Activated T-cell treated with anti-CD3 and anti-CD28 coated beads, Interleukin-2, amount 50 U/mL, for 4 hours (primary cell): ENCODE measurements at regions not wholly inside any gene's neighbourhood (a gene's known extent, or its start where the extent isn't known, plus 50 kb on each side); places are given as distances from the start of the nearest gene placed in this dataset.
"Not testable (repeated sequence)": the region's sequence is repeated elsewhere in the genome, so short reads cannot be mapped to it uniquely, and the experiment has no call there.

Experiments used
- ATAC-seq, 2 donors: fragments of 200-7000 bp; cut with Tn5 transposase; one replicate each; pipeline ENCODE4 v1.10.0; 2021
- DNase-seq: peaks from one replicate; pipeline ENCODE4 v3.0.0-alpha.2; 2020
- H3K27me3 Mint-ChIP-seq: one replicate; pipeline ENCODE4 v1.8.0; 2021; ENCODE audit warnings: low read depth, mixed read lengths
- H3K36me3 Mint-ChIP-seq: one replicate; pipeline ENCODE4 v1.8.0; 2022; ENCODE audit warnings: mixed read lengths; ENCODE audit not compliant: insufficient read depth
- H3K4me1 Mint-ChIP-seq: one replicate; pipeline ENCODE4 v1.8.0; 2021; ENCODE audit warnings: low read depth, mixed read lengths
- H3K4me3 Mint-ChIP-seq: one replicate; pipeline ENCODE4 v1.8.0; 2021; ENCODE audit warnings: mild to moderate bottlenecking, moderate library complexity, mixed read lengths
- H3K9me3 Mint-ChIP-seq: one replicate; pipeline ENCODE4 v1.8.0; 2021; ENCODE audit warnings: mixed read lengths

GRCh38 chr2:8328217-8328616 lies 353.6 kb upstream of the ID2 start:
- Mint-ChIP-seq H3K9me3 (no peaks in the 10 kb centered on the region), H3K4me3 (no peak overlapping the region), H3K4me1 (peaks cover 45% of the 10 kb centered on the region), H3K36me3 (no peaks in the 10 kb centered on the region), H3K27me3 (no peaks in the 10 kb centered on the region)
- no peak for DNase-seq
- no peak for ATAC-seq

GRCh38 chr2:8329660-8330622 lies 351.9 kb upstream of the ID2 start:
- Mint-ChIP-seq H3K4me3 (no peak overlapping the region), H3K4me1 (peaks cover 39% of the 10 kb centered on the region), H3K27me3 (no peaks in the 10 kb centered on the region), H3K36me3 (no peaks in the 10 kb centered on the region), H3K9me3 (no peaks in the 10 kb centered on the region)
- DNase-seq (no peak), ATAC-seq (no peak)

DNA sequence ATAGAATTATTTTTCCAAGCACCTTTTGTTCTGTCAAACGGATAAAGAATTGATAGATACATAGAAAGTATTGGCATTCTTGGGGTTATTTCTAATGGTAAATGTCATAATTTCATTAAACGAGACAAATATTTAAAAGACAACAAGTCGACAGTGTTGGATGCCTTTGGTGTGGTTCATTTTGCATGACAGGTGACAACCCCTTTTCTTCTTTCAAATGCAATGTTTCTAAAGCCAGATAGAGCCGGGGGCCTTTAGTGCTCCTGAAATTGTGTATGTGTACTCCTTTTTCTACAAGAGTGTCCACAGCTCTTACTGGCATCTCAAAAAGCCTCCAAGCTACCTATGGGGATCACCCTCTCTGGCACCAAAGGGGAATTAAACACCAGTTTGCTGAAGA lies 350.8 kb upstream of the ID2 start:
- Mint-ChIP-seq H3K36me3 (no peaks in the 10 kb centered on the region), H3K27me3 (no peaks in the 10 kb centered on the region), H3K4me1 (peaks cover 40% of the 10 kb centered on the region), H3K4me3 (no peak overlapping the region), H3K9me3 (no peaks in the 10 kb centered on the region)
- no peak for DNase-seq
- no peak for ATAC-seq

- no peak for ATAC-seq
- no peaks in the 10 kb centered on the region for H3K36me3 Mint-ChIP-seq
- no peak overlapping the region for H3K4me3 Mint-ChIP-seq
- H3K4me1 Mint-ChIP-seq, result peaks cover 43% of the 10 kb centered on the region
- no peak for DNase-seq
- H3K9me3 Mint-ChIP-seq, result no peaks in the 10 kb centered on the region
- H3K27me3 Mint-ChIP-seq, result no peaks in the 10 kb centered on the region
Observed at GRCh38 chr2:8332646-8333045, 349.2 kb upstream of the ID2 start.

DNA sequence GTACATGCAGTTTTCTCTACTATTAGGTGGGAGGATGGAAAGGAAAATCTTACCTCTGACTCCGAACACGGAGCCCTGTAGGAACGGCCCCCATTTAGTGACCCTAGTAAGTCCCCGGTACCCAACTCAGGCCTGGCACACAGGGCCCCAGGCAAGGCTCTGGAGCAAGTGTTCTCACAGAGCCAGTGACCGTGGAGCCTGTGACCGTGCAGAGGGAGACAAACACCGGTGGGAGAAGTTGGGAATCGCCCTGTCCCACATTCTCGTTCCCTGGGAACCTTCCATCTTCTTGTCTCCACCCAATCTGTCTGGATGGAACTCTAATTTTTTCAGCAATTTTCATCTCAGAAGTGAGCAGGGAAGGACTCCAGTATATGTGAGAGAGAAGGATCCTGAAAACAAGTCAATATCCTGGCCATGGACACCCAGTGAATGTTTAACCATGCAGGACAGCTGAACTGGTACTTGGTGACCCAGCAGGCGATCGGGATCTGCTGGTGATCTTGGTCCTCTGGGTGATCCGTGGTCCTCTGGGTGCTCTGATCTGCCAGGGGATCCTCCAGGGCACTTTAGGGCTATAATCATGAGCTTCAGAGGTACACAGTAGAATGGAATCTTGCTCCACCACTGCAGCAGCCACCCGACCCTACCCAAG lies 348.6 kb upstream of the ID2 start:
- Mint-ChIP-seq H3K4me3 (no peak overlapping the region), H3K4me1 (peaks cover 44% of the 10 kb centered on the region), H3K36me3 (no peaks in the 10 kb centered on the region), H3K27me3 (no peaks in the 10 kb centered on the region), H3K9me3 (no peaks in the 10 kb centered on the region)
- DNase-seq, result no peak
- no peak for ATAC-seq

GRCh38 chr2:8333832-8334187 lies 348.0 kb upstream of the ID2 start:
- H3K4me1 Mint-ChIP-seq, result peaks cover 40% of the 10 kb centered on the region
- not testable (repeated sequence) for H3K9me3 Mint-ChIP-seq, ATAC-seq, DNase-seq, H3K4me3 Mint-ChIP-seq, H3K36me3 Mint-ChIP-seq, H3K27me3 Mint-ChIP-seq

GRCh38 chr2:8334866-8335325 lies 347.0 kb upstream of the ID2 start:
- peaks cover 29% of the 10 kb centered on the region for H3K4me1 Mint-ChIP-seq
- DNase-seq (no peak), ATAC-seq (no peak)
- H3K4me3 Mint-ChIP-seq, result no peak overlapping the region
- no peaks in the 10 kb centered on the region for H3K27me3 Mint-ChIP-seq
- H3K9me3 Mint-ChIP-seq, result no peaks in the 10 kb centered on the region
- no peaks in the 10 kb centered on the region for H3K36me3 Mint-ChIP-seq

GRCh38 chr2:8335801-8336200 lies 346.1 kb upstream of the ID2 start:
- H3K9me3 Mint-ChIP-seq, result no peaks in the 10 kb centered on the region
- no peak overlapping the region for H3K4me3 Mint-ChIP-seq
- ATAC-seq (no peak), DNase-seq (no peak)
- H3K4me1 Mint-ChIP-seq, result peaks cover 25% of the 10 kb centered on the region
- H3K36me3 Mint-ChIP-seq, result no peaks in the 10 kb centered on the region
- H3K27me3 Mint-ChIP-seq, result no peaks in the 10 kb centered on the region

DNA sequence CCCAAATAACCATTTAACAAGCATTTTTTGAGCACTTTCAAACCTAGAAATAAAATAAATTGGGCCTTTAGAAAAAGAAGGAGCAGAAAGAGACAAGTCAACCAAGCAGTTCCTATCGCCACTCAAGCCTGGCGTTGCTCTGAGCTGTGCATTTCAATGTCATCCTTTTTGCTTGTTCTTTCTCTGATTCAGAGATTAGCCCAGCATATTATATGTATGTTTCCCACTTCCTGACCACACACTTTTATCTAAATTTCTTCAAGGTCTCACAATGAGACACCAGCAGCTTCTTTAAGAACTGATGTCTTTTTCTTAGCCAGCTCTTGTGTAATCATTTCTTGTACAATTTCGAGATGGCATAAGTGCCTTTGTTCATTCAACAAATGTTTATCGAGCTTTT lies 344.5 kb upstream of the ID2 start:
- no peaks in the 10 kb centered on the region for H3K36me3 Mint-ChIP-seq
- DNase-seq, result no peak
- H3K4me3 Mint-ChIP-seq, result no peak overlapping the region
- ATAC-seq, result peak; percentile 95 to 98
- peaks cover 25% of the 10 kb centered on the region for H3K4me1 Mint-ChIP-seq
- H3K27me3 Mint-ChIP-seq, result no peaks in the 10 kb centered on the region
- no peaks in the 10 kb centered on the region for H3K9me3 Mint-ChIP-seq

DNA sequence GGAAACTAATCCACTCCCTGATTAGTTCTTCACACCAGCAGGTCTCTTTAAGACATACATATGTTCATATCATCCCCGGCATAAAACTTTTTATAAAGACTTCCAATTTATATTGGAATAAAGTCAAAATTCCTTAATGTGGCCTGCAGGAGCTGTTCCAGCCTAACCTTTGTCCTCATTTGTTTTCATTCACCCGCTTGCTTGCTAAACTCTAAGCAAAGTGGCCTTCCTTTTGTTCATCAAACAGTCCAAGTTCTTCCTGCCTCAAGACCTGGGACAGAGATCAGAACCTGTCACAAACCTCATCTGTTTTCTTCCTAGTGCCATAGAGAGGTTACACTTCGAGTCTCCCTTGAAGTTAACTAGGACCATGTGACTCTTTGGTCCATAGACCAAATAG lies 339.4 kb upstream of the ID2 start:
- DNase-seq, result no peak
- no peaks in the 10 kb centered on the region for H3K9me3 Mint-ChIP-seq
- peaks cover 15% of the 10 kb centered on the region for H3K4me1 Mint-ChIP-seq
- no peaks in the 10 kb centered on the region for H3K27me3 Mint-ChIP-seq
- ATAC-seq, result no peak
- no peaks in the 10 kb centered on the region for H3K36me3 Mint-ChIP-seq
- H3K4me3 Mint-ChIP-seq, result no peak overlapping the region

DNA sequence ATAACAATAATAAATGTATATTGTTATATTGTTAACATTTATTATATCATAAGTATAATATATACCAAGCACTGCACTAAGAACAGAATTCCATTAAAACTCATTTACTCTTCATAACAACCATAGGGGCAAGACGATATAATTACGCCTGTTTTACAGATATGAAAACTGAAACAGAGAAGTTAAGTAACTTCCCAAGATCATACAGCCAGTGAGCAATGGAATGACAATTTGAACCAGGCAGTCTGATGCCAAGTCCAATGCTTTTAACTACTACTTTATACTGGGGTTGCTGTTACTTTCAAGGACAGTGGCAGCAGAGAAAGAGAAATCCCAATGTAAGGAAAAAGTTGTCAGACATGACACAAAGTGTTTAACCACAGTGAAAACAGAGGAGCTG lies 338.8 kb upstream of the ID2 start:
- no peaks in the 10 kb centered on the region for H3K36me3 Mint-ChIP-seq
- no peak overlapping the region for H3K4me3 Mint-ChIP-seq
- H3K27me3 Mint-ChIP-seq, result no peaks in the 10 kb centered on the region
- H3K9me3 Mint-ChIP-seq, result no peaks in the 10 kb centered on the region
- ATAC-seq (no peak), DNase-seq (no peak)
- peaks cover 9% of the 10 kb centered on the region for H3K4me1 Mint-ChIP-seq

DNA sequence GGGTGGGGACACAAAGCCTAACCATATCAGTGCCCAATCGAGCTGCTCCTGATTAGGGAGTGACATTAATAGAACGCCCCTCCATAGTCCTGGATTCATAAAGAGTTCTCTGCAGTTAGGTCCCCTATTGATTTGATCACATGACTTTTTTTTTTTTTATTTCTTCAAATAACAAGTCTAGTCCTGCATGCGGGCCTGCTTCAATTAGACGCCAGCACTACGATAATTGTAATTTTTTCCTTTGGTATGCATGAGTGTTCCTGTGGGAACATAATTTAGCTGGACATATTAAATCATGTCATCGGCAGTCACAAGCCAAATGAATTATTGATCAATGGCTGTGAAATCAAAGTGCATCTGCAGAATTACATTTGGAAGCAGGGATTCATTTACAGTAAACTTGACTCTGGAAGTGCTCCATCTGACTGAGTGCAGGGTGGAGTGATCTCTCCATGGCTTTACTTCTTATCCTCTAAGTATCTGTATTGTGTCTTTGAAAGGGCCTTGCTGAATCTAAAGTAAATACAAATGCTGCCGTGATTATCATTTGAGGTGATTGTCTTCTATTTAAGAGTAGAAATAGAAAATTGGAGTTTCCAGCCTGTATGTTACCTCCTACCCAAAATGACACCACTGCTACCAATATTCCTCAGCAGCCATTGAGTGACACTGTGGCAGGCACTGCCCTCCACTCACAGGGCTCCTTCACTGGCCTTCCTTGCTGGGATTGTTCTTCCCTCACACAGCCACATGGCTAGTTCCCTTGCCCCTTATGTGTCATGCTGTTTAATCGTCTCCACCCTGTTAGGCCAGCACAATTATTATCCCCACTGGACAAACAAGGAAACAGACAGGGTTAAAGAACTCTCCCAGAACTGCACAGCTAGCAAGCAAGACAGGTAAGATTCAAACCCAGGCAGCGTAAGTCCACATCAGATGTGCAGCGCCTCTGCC lies 337.4 kb upstream of the ID2 start:
- Mint-ChIP-seq H3K4me3 (no peak overlapping the region), H3K4me1 (peaks cover 9% of the 10 kb centered on the region), H3K9me3 (no peaks in the 10 kb centered on the region), H3K27me3 (no peaks in the 10 kb centered on the region), H3K36me3 (no peaks in the 10 kb centered on the region)
- ATAC-seq (no peak), DNase-seq (no peak)

GRCh38 chr2:8345200-8345599 lies 336.7 kb upstream of the ID2 start:
- Mint-ChIP-seq H3K9me3 (no peaks in the 10 kb centered on the region), H3K4me3 (no peak overlapping the region), H3K4me1 (peaks cover 9% of the 10 kb centered on the region), H3K36me3 (no peaks in the 10 kb centered on the region), H3K27me3 (no peaks in the 10 kb centered on the region)
- no peak for DNase-seq
- ATAC-seq, result no peak

GRCh38 chr2:8346208-8346607 lies 335.6 kb upstream of the ID2 start:
- H3K4me1 Mint-ChIP-seq, result peaks cover 9% of the 10 kb centered on the region
- DNase-seq (no peak), ATAC-seq (peak in 1 of 2 donors; percentile 48)
- no peaks in the 10 kb centered on the region for H3K36me3 Mint-ChIP-seq
- H3K4me3 Mint-ChIP-seq, result no peak overlapping the region
- H3K9me3 Mint-ChIP-seq, result no peaks in the 10 kb centered on the region
- H3K27me3 Mint-ChIP-seq, result no peaks in the 10 kb centered on the region
